Mesothelial cell of epicardium (in vitro differentiated cells): ENCODE measurements at regions not wholly inside any gene's neighbourhood (a gene's known extent, or its start where the extent isn't known, plus 50 kb on each side); places are given as distances from the start of the nearest gene placed in this dataset.
A peak's percentile ranks its signal among the peaks of the same experiment; 100 is the strongest.

ENCODE experiments used
- DNase-seq, 2 experiments: peaks; one replicate each; pipeline ENCODE4 v3.0.0; 2021; ENCODE audit warnings: low spot score in 2 of 2; ENCODE audit not compliant: unreplicated experiment in 2 of 2
- H3K27ac Mint-ChIP-seq: 2 replicates; pipeline ENCODE4 v1.8.0; 2021; ENCODE audit warnings: mixed read lengths
- H3K27me3 Mint-ChIP-seq: 2 replicates; pipeline ENCODE4 v1.8.0; 2021; ENCODE audit warnings: low read depth, mixed read lengths
- H3K36me3 Mint-ChIP-seq: 2 replicates; pipeline ENCODE4 v1.8.0; 2021; ENCODE audit warnings: mixed read lengths
- H3K4me1 Mint-ChIP-seq: 2 replicates; pipeline ENCODE4 v1.8.0; 2021; ENCODE audit warnings: mixed read lengths
- H3K4me3 Mint-ChIP-seq: 2 replicates; pipeline ENCODE4 v1.8.0; 2021; ENCODE audit warnings: mild to moderate bottlenecking, moderate library complexity, mixed read lengths
- H3K9me3 Mint-ChIP-seq: 2 replicates; pipeline ENCODE4 v1.8.0; 2021; ENCODE audit warnings: mixed read lengths
- TF ChIP-seq, protein P1 (sequence below): fragments of 200-600 bp; sonication (generic); IDR thresholded peaks from one replicate; pipeline ENCODE4 v1.5.0; 2021; ENCODE audit warnings: antibody characterized with exemption; ENCODE audit not compliant: unreplicated experiment

DNA sequence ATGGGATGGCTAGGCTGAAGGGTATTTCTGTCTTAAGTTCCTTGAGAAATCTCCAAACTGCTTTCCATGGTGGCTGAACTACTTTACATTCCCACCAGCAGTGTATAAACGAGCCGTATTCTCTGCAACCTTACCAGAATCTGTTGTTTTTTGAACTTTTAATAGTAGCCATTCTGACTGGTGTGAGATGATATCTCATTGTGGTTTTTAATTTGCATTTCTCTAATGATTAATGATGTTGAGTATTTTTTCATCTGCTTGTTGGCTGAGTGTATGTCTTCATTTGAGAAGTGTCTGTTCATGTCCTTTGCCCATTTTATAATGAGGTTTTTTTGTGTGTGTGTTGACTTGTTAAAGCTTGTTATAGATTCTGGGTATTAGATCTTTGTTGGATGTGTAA is 226.8 kb upstream of the IGFBP3 start:
- no peak for DNase-seq
- no peaks in the 10 kb centered on the region for H3K36me3 Mint-ChIP-seq
- H3K27me3 Mint-ChIP-seq: no peaks in the 10 kb centered on the region
- TF ChIP-seq, protein P1, sequence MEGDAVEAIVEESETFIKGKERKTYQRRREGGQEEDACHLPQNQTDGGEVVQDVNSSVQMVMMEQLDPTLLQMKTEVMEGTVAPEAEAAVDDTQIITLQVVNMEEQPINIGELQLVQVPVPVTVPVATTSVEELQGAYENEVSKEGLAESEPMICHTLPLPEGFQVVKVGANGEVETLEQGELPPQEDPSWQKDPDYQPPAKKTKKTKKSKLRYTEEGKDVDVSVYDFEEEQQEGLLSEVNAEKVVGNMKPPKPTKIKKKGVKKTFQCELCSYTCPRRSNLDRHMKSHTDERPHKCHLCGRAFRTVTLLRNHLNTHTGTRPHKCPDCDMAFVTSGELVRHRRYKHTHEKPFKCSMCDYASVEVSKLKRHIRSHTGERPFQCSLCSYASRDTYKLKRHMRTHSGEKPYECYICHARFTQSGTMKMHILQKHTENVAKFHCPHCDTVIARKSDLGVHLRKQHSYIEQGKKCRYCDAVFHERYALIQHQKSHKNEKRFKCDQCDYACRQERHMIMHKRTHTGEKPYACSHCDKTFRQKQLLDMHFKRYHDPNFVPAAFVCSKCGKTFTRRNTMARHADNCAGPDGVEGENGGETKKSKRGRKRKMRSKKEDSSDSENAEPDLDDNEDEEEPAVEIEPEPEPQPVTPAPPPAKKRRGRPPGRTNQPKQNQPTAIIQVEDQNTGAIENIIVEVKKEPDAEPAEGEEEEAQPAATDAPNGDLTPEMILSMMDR: no peak
- H3K4me1 Mint-ChIP-seq: peaks cover 34% of the 10 kb centered on the region
- H3K4me3 Mint-ChIP-seq: no peak overlapping the region
- no peak overlapping the region for H3K27ac Mint-ChIP-seq
- H3K9me3 Mint-ChIP-seq: peaks cover 25% of the 10 kb centered on the region

DNA sequence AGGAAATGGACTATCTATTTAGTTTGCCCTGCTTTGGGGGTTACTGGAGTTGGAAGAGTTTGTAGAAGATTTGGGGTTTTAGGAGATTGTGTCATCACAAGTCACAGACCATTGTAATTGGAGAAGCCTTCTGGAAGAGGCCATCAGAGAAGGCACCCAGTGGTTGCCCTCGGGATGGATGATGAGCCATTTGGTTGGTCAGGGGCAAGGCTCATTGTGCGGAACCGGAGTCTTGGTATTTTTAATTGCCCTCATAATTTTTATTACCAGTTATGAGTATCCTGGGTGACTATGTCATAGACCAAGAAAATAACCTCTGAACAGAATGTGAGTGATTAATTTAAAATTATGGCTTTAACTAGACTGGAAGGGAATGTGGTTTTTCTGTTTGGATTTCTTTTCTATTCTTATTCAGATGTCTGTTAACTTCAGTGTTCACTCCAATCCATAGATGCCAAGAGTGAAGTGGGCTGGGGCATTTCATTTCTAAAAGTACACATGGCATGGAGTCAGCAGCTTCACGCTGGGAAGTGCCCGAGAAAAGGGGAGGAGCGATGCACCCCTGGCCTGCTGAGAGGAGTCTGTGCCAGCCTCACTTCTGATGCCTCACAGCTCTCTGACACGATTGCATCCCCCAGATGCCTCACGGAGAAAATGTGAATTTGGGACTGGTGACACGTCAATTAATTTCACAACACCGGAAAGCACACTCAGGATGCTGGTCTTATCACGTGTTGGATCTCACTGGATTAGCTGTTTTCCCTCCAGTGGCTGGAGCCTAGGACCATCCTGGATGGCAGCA is 225.6 kb upstream of the IGFBP3 start:
- H3K27ac Mint-ChIP-seq: peak overlapping the region; percentile 89
- no peaks in the 10 kb centered on the region for H3K36me3 Mint-ChIP-seq
- DNase-seq: no peak
- H3K27me3 Mint-ChIP-seq: no peaks in the 10 kb centered on the region
- no peak overlapping the region for H3K4me3 Mint-ChIP-seq
- TF ChIP-seq, protein P1: no peak
- peaks cover 25% of the 10 kb centered on the region for H3K9me3 Mint-ChIP-seq
- H3K4me1 Mint-ChIP-seq: peaks cover 29% of the 10 kb centered on the region

DNA sequence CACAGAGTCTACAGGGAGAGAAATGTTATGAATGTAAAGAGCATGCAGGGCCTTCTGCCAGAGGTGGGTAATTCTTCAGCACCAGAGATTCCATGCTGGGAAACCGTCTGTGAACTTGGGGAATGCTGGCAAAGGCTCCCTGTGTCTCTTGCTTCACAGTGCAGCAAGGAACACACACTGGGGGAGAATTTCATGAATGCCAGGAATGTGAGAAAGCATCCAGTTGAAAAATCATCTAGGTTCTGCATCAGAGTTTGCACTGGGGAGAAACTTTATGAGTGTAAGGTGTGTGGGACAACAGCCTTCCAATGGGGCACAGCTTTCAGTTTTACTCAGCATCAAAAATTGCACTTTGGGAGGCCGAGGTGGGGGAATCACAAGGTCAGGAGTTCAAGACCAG is 224.3 kb upstream of the IGFBP3 start:
- peaks cover 29% of the 10 kb centered on the region for H3K4me1 Mint-ChIP-seq
- H3K27ac Mint-ChIP-seq: peak overlapping the region; percentile 93
- DNase-seq: no peak
- no peak overlapping the region for H3K4me3 Mint-ChIP-seq
- H3K27me3 Mint-ChIP-seq: no peaks in the 10 kb centered on the region
- H3K9me3 Mint-ChIP-seq: peaks cover 25% of the 10 kb centered on the region
- H3K36me3 Mint-ChIP-seq: no peaks in the 10 kb centered on the region
- TF ChIP-seq, protein P1: no peak

DNA sequence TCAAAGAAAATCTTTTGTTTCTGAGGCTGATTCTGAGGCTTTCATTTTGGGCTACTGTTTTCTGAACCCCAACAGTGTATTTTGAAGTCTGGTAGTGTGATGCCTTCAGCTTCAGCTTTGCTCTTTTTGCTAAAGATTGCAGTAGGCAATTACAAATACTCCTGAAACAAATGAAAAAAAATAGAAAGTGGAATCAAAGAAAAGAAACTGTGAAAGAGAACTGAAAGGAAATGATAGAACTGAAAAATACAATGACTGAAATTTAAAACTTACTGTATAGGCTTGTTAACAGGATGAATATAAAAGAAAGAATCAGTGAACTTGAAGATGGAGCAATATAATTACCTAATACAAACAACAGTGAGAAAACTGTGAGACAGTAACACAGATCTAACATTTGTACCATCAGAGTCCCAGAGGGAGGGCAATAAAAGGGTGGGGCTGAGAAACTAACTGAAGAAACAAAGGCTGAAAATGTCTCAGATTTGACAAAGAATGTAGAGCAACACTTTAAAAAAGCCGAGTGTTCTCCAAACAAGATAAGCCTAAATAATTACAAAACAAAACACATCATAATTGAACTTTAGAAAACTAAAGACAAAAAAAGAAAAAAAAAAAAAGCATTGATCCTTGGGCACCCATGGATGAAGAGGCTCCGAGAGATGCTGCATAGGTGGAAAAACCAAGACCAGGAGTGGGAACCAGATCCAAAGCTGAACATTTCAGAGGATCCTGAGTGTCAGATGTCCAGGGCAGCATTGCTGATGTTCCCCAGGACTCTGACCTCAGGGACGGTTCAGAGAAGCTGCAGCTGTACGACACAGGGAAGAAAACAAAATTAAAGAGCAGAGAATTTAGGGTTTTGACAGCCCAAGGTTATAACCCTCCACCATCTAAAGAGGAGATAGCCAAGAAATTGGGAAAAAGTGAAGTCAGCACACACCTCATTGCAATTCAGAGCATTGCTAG is 223.2 kb upstream of the IGFBP3 start:
- Mint-ChIP-seq H3K36me3 (no peaks in the 10 kb centered on the region), H3K27ac (peak overlapping the region; percentile 93), H3K27me3 (no peaks in the 10 kb centered on the region), H3K4me1 (peaks cover 31% of the 10 kb centered on the region), H3K4me3 (no peak overlapping the region), H3K9me3 (peaks cover 21% of the 10 kb centered on the region)
- no peak for DNase-seq
- TF ChIP-seq, protein P1: no peak

DNA sequence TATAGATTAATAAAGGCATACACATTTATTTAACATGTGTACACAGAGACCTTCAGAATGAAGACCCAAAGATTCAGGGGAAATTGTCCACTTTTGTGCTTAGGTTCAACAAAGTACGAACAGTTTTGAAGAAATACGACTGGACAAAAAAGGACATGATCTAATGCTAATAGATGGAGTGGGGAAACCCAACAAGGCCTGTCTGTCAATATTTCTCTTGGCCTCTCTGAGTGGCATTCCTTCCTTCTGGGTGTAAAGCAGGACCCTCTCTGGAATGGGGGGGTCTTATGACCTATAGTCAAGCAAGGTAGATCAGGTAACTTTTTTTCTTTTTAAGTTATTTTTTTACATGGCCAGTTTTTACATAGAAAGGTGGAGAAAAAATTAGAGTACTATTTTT is 222.3 kb upstream of the IGFBP3 start:
- Mint-ChIP-seq H3K4me3 (no peak overlapping the region), H3K4me1 (peaks cover 36% of the 10 kb centered on the region), H3K27me3 (no peaks in the 10 kb centered on the region), H3K27ac (no peak overlapping the region), H3K9me3 (peaks cover 17% of the 10 kb centered on the region), H3K36me3 (no peaks in the 10 kb centered on the region)
- TF ChIP-seq, protein P1: no peak
- no peak for DNase-seq
